ENCODE measurements at regions not wholly inside any gene's neighbourhood (a gene's known extent, or its start where the extent isn't known, plus 50 kb on each side); places are given as distances from the start of the nearest gene placed in this dataset.

DNA sequence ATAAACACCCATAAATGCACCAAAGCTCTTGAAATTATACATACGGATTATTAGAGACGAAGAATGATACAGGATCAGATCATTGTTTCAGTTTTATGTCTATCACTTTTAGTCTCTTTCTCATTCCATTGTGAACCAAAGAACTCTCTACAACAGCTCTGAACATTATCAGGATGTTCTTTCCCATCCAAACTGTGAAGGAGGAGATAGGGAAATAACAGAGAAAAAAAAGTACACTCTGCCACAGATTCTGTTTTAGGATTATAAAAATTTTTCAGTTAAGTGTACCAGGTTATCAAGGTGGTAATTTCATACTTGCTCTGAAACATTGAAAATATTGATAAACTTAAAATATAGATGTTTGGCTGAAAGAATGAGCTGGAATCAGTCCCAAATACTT lies 270.9 kb downstream of the MZT1 start:
- intact Hi-C loops (cut with DNase I): no loop called here
- DNase-seq: no peak
- H3K4me3 ChIP-seq: no peak overlapping the region
- H3K4me1 ChIP-seq: peaks cover 0 to 6% (median 0%) of the 10 kb centered on the region in 3 donors
- H3K27ac ChIP-seq: no peak overlapping the region
- no peaks in the 10 kb centered on the region for H3K27me3 ChIP-seq
- WGBS, 2 donors: 39 to 64% methylated on average over 2 of the region's 2 CpGs
- no peaks in the 10 kb centered on the region for H3K36me3 ChIP-seq
- no peaks in the 10 kb centered on the region for H3K9me3 ChIP-seq
- no peak for TF ChIP-seq POLR2A (IDR thresholded peaks at IDR 0.05)
- TF ChIP-seq, protein P1, sequence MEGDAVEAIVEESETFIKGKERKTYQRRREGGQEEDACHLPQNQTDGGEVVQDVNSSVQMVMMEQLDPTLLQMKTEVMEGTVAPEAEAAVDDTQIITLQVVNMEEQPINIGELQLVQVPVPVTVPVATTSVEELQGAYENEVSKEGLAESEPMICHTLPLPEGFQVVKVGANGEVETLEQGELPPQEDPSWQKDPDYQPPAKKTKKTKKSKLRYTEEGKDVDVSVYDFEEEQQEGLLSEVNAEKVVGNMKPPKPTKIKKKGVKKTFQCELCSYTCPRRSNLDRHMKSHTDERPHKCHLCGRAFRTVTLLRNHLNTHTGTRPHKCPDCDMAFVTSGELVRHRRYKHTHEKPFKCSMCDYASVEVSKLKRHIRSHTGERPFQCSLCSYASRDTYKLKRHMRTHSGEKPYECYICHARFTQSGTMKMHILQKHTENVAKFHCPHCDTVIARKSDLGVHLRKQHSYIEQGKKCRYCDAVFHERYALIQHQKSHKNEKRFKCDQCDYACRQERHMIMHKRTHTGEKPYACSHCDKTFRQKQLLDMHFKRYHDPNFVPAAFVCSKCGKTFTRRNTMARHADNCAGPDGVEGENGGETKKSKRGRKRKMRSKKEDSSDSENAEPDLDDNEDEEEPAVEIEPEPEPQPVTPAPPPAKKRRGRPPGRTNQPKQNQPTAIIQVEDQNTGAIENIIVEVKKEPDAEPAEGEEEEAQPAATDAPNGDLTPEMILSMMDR (IDR thresholded peaks at IDR 0.05): no peak

DNA sequence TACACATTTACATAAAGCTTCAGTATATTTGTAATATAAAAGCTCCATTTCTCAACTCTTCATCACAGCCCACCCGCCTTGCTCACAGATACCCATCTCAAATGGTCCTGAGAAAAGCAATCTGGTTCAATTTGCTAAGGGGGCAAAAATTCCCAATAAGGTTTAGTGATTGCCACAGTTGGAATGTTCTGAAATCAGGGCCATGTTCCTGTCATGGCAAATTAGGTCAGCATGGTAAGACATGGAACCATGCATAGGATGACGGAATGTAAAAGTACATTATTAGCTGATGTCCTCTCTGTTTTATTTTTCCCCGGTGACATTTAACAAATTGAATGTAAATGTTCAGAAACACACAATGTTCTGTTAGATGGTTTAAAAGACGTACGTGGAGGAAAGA lies 274.3 kb downstream of the MZT1 start:
- intact Hi-C loops (cut with DNase I): no loop called here
- 89 to 91% methylated on average over 5 of the region's 5 CpGs for WGBS, 2 donors
- no peaks in the 10 kb centered on the region for H3K9me3 ChIP-seq

DNA sequence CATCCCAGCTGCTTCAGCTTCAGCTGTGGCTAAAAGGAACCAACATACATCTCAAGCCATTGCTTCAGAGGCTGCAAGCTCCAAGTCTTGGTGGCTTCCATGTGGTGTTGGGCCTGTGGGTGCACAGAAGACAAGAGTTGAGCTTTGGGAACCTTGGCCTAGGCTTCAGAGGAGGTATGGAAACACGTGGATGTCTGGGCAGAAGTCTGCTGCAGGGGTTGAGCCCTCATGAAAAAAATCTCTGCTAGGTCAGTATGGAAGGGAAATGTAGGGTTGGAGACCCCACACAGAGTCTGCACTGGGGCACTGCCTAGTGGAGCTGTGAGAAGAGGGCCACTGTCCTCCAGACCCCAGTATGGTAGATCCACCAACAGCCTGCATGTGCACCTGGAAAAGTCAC lies 279.3 kb downstream of the MZT1 start:
- no peak for DNase-seq
- Histone ChIP-seq H3K27me3 (no peaks in the 10 kb centered on the region), H3K36me3 (no peaks in the 10 kb centered on the region), H3K4me3 (no peak overlapping the region), H3K27ac (no peak overlapping the region), H3K9me3 (no peaks in the 10 kb centered on the region), H3K4me1 (no peaks in the 10 kb centered on the region)
- WGBS, 2 donors: 83% methylated on average over 1 of the region's 1 CpG; no CpG with 5 or more reads in 1 of the 2 donors
- TF ChIP-seq, protein P1 (IDR thresholded peaks at IDR 0.05): no peak
- no peak for TF ChIP-seq POLR2A (IDR thresholded peaks at IDR 0.05)
- intact Hi-C loops (cut with DNase I): no loop called here

More for the DNA sequence above, 274.3 kb downstream of the MZT1 start:
- Histone ChIP-seq H3K27me3 (no peaks in the 10 kb centered on the region), H3K27ac (no peak overlapping the region), H3K36me3 (no peaks in the 10 kb centered on the region), H3K4me1 (no peaks in the 10 kb centered on the region), H3K4me3 (no peak overlapping the region)
- no peak for DNase-seq
- TF ChIP-seq, protein P1 (IDR thresholded peaks at IDR 0.05): no peak
- no peak for TF ChIP-seq POLR2A (IDR thresholded peaks at IDR 0.05)

DNA sequence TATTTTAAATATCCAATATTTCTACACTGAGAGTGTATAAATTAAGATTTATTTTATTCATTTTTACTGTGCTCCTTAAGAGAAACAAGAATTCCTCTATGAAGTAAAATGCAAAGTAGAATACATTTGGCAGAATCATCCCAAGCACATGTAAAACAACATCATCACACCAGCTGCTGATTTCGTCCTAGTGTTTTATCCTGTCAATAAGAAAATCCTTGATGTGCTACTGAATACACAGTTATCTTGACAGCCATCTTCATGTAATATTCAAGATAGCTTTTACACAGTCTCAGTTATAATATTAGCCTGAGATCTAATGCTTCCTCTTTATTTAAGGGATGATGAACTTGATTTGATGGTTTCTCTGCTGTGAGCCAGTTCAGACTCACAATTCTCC lies 282.4 kb downstream of the MZT1 start:
- TF ChIP-seq POLR2A (IDR thresholded peaks at IDR 0.05): no peak
- Histone ChIP-seq H3K9me3 (no peaks in the 10 kb centered on the region), H3K36me3 (no peaks in the 10 kb centered on the region), H3K27ac (no peak overlapping the region), H3K27me3 (no peaks in the 10 kb centered on the region), H3K4me1 (no peaks in the 10 kb centered on the region), H3K4me3 (no peak overlapping the region)
- DNase-seq: no peak
- WGBS, 2 donors: 53 to 54% methylated on average over 1 of the region's 1 CpG
- intact Hi-C loops (cut with DNase I): no loop called here

DNA sequence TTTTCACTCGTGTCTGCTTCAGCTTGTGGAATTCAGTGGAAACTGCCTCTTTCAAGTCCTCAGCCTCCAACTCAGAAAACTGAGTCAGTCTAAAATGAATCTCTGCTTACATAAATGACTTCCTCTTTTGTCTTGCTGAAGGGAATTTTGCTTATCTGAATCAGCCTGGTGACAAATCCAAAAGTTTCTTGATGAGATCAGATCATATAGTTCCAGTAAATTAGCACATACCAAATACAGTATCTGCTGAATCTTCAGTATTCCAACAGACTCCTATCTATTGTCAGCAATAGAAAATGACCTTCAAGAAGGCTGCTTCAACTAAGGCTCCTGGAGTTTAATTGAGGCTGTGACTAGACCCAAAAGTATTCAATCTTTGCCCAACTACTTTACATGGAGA lies 290.0 kb downstream of the MZT1 start:
- 25 to 28% methylated on average over 1 of the region's 1 CpG for WGBS, 2 donors
- Histone ChIP-seq H3K9me3 (no peaks in the 10 kb centered on the region), H3K27me3 (no peaks in the 10 kb centered on the region), H3K36me3 (no peaks in the 10 kb centered on the region), H3K4me3 (no peak overlapping the region), H3K27ac (no peak overlapping the region), H3K4me1 (no peaks in the 10 kb centered on the region)
- intact Hi-C loops (cut with DNase I): no loop called here
- no peak for TF ChIP-seq POLR2A (IDR thresholded peaks at IDR 0.05)
- TF ChIP-seq, protein P1 (IDR thresholded peaks at IDR 0.05): no peak
- no peak for DNase-seq

DNA sequence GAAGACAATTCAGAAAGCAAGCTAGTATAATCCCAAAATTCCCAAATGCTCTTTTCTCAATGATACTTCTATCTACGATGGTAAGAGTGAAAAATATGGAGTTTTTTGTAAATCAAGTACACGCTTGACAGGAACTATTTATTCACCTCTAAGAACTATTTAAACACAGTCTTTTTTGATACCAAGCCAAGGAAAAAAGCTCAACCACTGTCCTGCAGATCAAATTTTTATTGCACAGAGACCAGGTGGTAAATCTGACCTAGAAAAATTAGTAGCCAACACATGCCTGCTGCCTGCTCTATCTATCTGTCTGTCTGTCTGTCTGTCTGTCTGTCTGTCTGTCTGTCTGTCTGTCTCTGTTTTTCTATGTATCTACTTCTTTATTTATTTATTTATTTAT lies 292.2 kb downstream of the MZT1 start:
- no peaks in the 10 kb centered on the region for H3K36me3 ChIP-seq
- DNase-seq: no peak
- 54 to 69% methylated on average over 2 of the region's 2 CpGs for WGBS, 2 donors
- TF ChIP-seq, protein P1 (IDR thresholded peaks at IDR 0.05): no peak
- TF ChIP-seq POLR2A (IDR thresholded peaks at IDR 0.05): no peak
- H3K9me3 ChIP-seq: no peaks in the 10 kb centered on the region
- no peak overlapping the region for H3K27ac ChIP-seq
- H3K4me1 ChIP-seq: no peaks in the 10 kb centered on the region
- no peak overlapping the region for H3K4me3 ChIP-seq
- no peaks in the 10 kb centered on the region for H3K27me3 ChIP-seq
- intact Hi-C loops (cut with DNase I): no loop called here

All from esophagus squamous epithelium (tissue), 5 donors.